Uterus (tissue), 3 donors: ENCODE measurements at regions not wholly inside any gene's neighbourhood (a gene's known extent, or its start where the extent isn't known, plus 50 kb on each side); places are given as distances from the start of the nearest gene placed in this dataset.

Source experiments
- DNase-seq, 2 donors: peaks; one replicate each; pipeline ENCODE4 v3.0.0-alpha.2; 2019 to 2020
- H3K27ac ChIP-seq, 2 donors: fragments of 200-600 bp; sonication (generic); 1 replicate in 1 of 2; 2 replicates in 1 of 2; pipeline ENCODE4 v1.5.1; 2016 to 2018
- H3K27me3 ChIP-seq, 2 donors: fragments of 200-600 bp; sonication (generic); one replicate each; pipeline ENCODE4 v1.5.1; 2018 to 2019; ENCODE audit warnings: control low read depth in 1 of 2
- H3K36me3 ChIP-seq, 2 donors: fragments of 200-600 bp; sonication (generic); one replicate each; pipeline ENCODE4 v1.5.1; 2019; ENCODE audit warnings: control low read depth in 1 of 2
- H3K4me1 ChIP-seq, 2 donors: fragments of 200-600 bp; sonication (generic); one replicate each; pipeline ENCODE4 v1.5.1; 2018 to 2019; ENCODE audit warnings: control low read depth in 1 of 2
- H3K4me3 ChIP-seq, 2 donors: fragments of 200-600 bp; sonication (generic); 1 replicate in 1 of 2; 2 replicates in 1 of 2; pipeline ENCODE4 v1.5.1; 2018 to 2019; ENCODE audit warnings: mild to moderate bottlenecking in 1 of 2
- H3K9me3 ChIP-seq, 2 donors: fragments of 200-600 bp; sonication (generic); one replicate each; pipeline ENCODE4 v1.5.1; 2019; ENCODE audit warnings: control low read depth in 1 of 2
- POLR2A ChIP-seq, 2 donors: fragments of 450-650 bp; IDR thresholded peaks; one replicate each; pipeline ENCODE4 v1.6.1; 2016; ENCODE audit warnings: antibody characterized with exemption in 2 of 2, mild to moderate bottlenecking in 1 of 2, moderate library complexity in 1 of 2
- intact Hi-C: fragments of 100-400 bp; cut with DNase I; formaldehyde crosslinking; loops from one replicate; pipeline ENCODE4 v1.15.1; 2023; ENCODE audit warnings: low total_unique reads
- TF ChIP-seq, protein P1 (sequence below), 4 experiments: fragments of 200-600 bp in 2 of 4; fragments of 450-650 bp in 2 of 4; sonication (generic) in 2 of 4; IDR thresholded peaks; one replicate each; pipeline ENCODE4 v1.5.1; 2016 to 2019; ENCODE audit warnings: antibody characterized with exemption in 4 of 4, mild to moderate bottlenecking in 2 of 4, moderate library complexity in 1 of 4
- donor health status: DM: yes; HTN: yes; CAD: no.

DNA sequence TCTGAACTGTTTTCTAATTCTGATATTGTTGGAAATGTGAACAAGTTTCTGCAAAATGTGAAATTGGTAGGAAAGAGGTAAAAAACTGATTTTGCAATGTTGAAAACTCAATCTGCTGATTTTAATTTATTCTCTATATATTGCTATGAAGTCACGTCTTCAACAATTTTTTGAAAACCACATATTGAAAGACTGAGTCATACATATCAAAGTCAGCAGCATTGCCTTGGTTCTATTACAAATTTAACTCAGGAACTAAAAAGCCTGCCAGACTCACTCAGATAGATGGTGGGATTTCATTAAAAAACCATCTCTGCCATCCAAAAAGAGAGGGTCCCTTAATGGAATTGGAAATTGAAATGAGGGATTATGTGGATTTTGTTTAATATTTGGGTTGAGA, 351.4 kb downstream of the CNTN3 start:
- Histone ChIP-seq H3K27me3 (no peaks in the 10 kb centered on the region), H3K4me3 (no peak overlapping the region), H3K4me1 (no peaks in the 10 kb centered on the region), H3K9me3 (no peaks in the 10 kb centered on the region), H3K36me3 (no peaks in the 10 kb centered on the region), H3K27ac (no peak overlapping the region)
- DNase-seq, result no peak
- TF ChIP-seq, protein P1, sequence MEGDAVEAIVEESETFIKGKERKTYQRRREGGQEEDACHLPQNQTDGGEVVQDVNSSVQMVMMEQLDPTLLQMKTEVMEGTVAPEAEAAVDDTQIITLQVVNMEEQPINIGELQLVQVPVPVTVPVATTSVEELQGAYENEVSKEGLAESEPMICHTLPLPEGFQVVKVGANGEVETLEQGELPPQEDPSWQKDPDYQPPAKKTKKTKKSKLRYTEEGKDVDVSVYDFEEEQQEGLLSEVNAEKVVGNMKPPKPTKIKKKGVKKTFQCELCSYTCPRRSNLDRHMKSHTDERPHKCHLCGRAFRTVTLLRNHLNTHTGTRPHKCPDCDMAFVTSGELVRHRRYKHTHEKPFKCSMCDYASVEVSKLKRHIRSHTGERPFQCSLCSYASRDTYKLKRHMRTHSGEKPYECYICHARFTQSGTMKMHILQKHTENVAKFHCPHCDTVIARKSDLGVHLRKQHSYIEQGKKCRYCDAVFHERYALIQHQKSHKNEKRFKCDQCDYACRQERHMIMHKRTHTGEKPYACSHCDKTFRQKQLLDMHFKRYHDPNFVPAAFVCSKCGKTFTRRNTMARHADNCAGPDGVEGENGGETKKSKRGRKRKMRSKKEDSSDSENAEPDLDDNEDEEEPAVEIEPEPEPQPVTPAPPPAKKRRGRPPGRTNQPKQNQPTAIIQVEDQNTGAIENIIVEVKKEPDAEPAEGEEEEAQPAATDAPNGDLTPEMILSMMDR (IDR thresholded peaks at IDR 0.05), result no peak
- TF ChIP-seq POLR2A (IDR thresholded peaks at IDR 0.05), result no peak
- intact Hi-C loops, result no loop called here

DNA sequence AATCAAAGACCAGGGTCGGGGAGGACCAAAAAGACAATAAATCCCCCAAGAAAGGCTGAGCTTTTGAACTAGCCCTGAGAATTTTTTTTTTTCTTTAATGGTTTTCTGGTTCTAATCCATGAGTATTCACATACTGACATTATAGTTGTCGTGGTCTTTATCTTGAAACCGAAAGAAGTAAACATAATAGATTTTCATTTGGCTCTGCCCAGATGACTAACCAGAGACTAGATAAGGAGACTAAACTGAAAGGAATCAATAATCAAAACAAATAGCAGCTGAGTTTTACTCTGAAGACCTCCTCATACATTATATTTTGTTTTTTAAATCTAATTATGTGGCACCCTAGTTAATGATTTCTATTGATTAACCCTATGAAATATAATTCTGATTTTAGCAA, 381.4 kb downstream of the CNTN3 start:
- TF ChIP-seq, protein P1 (IDR thresholded peaks at IDR 0.05), result no peak
- TF ChIP-seq POLR2A (IDR thresholded peaks at IDR 0.05), result no peak
- no peaks in the 10 kb centered on the region for H3K27me3 ChIP-seq
- DNase-seq, result no peak
- no peaks in the 10 kb centered on the region for H3K4me1 ChIP-seq
- no peaks in the 10 kb centered on the region for H3K9me3 ChIP-seq
- intact Hi-C loops, result no loop called here
- H3K36me3 ChIP-seq, result no peaks in the 10 kb centered on the region
- no peak overlapping the region for H3K27ac ChIP-seq
- H3K4me3 ChIP-seq, result no peak overlapping the region

DNA sequence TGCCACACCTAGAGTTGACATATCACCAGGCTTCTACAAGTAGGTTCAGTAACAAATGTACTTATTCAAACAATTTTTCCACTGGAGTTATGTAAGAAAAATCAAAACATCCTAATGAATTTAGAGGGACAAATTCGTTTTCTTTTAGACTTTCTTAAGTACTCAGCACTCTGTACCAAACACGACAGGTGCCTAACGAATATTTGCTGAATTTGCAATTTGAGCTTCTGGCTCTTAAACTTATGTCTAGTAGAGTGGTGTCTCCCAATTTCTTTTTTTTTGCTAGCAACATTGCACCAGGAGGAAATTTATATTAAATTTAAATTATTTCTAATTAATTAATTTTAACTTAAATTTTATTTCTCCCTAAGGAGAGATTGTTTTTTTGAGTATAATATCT, 397.0 kb downstream of the CNTN3 start:
- Histone ChIP-seq H3K27ac (no peak overlapping the region), H3K36me3 (no peaks in the 10 kb centered on the region), H3K27me3 (no peaks in the 10 kb centered on the region), H3K4me1 (no peaks in the 10 kb centered on the region), H3K4me3 (no peak overlapping the region), H3K9me3 (no peaks in the 10 kb centered on the region)
- TF ChIP-seq POLR2A (IDR thresholded peaks at IDR 0.05), result no peak
- TF ChIP-seq, protein P1 (IDR thresholded peaks at IDR 0.05), result no peak
- no peak for DNase-seq
- intact Hi-C loops, result no loop called here

DNA sequence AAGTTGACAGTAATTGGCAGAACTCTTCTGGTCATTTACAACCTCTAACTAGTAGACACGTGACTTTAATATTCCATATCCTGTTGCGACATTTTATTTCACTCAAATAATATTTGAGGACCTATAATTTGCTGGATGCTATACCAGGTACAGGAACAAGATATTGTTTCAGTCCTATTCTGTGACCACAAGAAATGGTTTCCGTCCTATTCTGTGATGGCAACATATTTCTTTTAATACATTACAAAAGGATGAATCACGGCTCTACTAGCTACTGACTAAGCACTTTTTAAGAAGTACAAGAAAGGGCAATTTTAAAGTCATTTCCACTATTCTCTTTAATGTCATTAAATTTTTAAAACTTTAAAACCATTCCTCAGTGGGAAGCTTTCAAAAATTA, 400.2 kb downstream of the CNTN3 start:
- no peak for TF ChIP-seq POLR2A (IDR thresholded peaks at IDR 0.05)
- TF ChIP-seq, protein P1 (IDR thresholded peaks at IDR 0.05), result no peak
- H3K27me3 ChIP-seq, result no peaks in the 10 kb centered on the region

DNA sequence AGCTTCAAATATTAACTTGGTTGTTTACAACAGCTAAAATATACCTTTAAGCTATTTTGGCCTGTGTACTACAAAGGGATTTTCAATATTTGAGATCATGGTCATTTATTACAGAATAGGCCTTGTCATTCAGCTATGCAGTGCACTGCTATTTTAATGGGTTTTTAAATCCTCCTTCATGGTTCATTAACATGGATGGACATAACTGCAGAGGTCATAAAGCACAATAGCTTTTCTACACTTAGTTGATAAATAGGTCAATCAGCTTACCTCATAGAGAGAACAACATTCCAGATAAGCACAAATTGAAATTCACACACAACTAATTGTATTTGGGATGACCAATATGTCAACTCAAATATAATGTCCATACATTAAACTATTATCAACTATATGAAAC, 403.7 kb downstream of the CNTN3 start:
- intact Hi-C loops, result no loop called here
- no peaks in the 10 kb centered on the region for H3K27me3 ChIP-seq
- H3K4me1 ChIP-seq, result no peaks in the 10 kb centered on the region
- DNase-seq, result no peak
- no peak overlapping the region for H3K4me3 ChIP-seq
- TF ChIP-seq, protein P1 (IDR thresholded peaks at IDR 0.05), result no peak
- no peak for TF ChIP-seq POLR2A (IDR thresholded peaks at IDR 0.05)
- H3K27ac ChIP-seq, result no peak overlapping the region
- no peaks in the 10 kb centered on the region for H3K36me3 ChIP-seq
- no peaks in the 10 kb centered on the region for H3K9me3 ChIP-seq

More for the DNA sequence above, 400.2 kb downstream of the CNTN3 start:
- no peaks in the 10 kb centered on the region for H3K4me1 ChIP-seq
- H3K9me3 ChIP-seq, result no peaks in the 10 kb centered on the region
- intact Hi-C loops, result no loop called here
- DNase-seq, result no peak
- no peak overlapping the region for H3K27ac ChIP-seq
- no peak overlapping the region for H3K4me3 ChIP-seq
- H3K36me3 ChIP-seq, result no peaks in the 10 kb centered on the region
